ENCODE measurements at regions not wholly inside any gene's neighbourhood (a gene's known extent, or its start where the extent isn't known, plus 50 kb on each side); places are given as distances from the start of the nearest gene placed in this dataset.

DNA sequence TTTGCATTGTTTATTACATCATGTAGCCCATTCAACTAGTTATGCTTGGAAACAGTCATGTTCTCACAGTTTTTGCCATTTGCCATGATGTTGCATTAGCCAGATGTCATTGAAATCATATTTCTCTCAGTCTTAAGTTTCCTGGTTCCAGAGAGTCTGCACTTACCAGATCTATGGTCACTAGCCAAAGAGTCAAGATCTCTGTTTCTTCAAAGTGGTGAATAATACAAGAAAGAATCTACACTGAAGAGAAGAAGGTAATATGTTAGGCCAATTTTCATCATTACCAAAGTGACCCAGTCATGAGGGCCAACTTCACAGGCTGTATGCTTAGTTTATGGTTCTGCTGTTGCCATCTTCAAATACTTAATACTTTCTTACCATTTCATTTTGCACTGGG lies 89.0 kb upstream of the PHYHIPL start:
- TF ChIP-seq, protein P1, sequence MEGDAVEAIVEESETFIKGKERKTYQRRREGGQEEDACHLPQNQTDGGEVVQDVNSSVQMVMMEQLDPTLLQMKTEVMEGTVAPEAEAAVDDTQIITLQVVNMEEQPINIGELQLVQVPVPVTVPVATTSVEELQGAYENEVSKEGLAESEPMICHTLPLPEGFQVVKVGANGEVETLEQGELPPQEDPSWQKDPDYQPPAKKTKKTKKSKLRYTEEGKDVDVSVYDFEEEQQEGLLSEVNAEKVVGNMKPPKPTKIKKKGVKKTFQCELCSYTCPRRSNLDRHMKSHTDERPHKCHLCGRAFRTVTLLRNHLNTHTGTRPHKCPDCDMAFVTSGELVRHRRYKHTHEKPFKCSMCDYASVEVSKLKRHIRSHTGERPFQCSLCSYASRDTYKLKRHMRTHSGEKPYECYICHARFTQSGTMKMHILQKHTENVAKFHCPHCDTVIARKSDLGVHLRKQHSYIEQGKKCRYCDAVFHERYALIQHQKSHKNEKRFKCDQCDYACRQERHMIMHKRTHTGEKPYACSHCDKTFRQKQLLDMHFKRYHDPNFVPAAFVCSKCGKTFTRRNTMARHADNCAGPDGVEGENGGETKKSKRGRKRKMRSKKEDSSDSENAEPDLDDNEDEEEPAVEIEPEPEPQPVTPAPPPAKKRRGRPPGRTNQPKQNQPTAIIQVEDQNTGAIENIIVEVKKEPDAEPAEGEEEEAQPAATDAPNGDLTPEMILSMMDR (IDR thresholded peaks at IDR 0.05) = no peak
- no peak for TF ChIP-seq POLR2A (IDR thresholded peaks at IDR 0.05)
